ENCODE measurements at regions not wholly inside any gene's neighbourhood (a gene's known extent, or its start where the extent isn't known, plus 50 kb on each side); places are given as distances from the start of the nearest gene placed in this dataset.

DNA sequence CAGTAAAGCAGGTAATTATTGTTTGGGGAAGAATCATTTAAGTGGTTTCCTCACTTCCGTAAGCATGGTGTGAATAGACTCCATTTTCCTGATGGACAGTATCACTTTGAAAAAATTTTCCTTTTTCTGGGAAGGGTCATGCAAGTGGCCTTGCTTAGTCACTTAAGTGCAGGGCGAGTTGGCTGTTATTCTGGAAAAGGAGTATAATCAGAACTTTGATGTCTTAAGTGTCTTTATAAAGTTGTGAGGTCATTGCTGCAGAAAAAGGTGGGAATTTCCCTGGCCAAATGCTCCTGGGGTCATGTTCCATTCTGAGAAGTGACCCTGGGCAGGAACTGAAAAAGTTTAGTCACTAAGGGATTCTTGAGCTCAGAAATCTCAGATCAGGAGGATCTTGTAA lies 146.1 kb upstream of the OTUD4 start:
- H3K36me3 ChIP-seq (ENCODE audit: low read depth) = no peaks in the 10 kb centered on the region
- H3K4me1 ChIP-seq (ENCODE audit: insufficient read depth) = no peaks in the 10 kb centered on the region
- H3K27me3 ChIP-seq (replicated peaks; ENCODE audit: insufficient read depth) = no peaks in the 10 kb centered on the region
- in situ Hi-C loops (cut with MboI) = no loop called here
- WGBS, 2 experiments (ENCODE audit: low coverage in 1 of 2, low lambda C conversion rate in 2 of 2, missing lambda C conversion rate in 2 of 2) = 64 to 71% methylated on average over 2 of the region's 2 CpGs
- no peak overlapping the region for H3K27ac ChIP-seq
- no peak for TF ChIP-seq EZH2 (IDR thresholded peaks at IDR 0.05; ENCODE audit: insufficient read depth, poor library complexity, severe bottlenecking)
- no peak for TF ChIP-seq EZH2phosphoT487 (IDR thresholded peaks at IDR 0.05; ENCODE audit: insufficient read depth, low read depth)
- no peaks in the 10 kb centered on the region for H4K20me1 ChIP-seq (ENCODE audit: insufficient read depth)
- no peak overlapping the region for H3K4me3 ChIP-seq
- no peaks in the 10 kb centered on the region; the same call in 1 of the 2 replicates for H3K9me2 ChIP-seq (ENCODE audit: insufficient read depth)
- no peak overlapping the region for H3K9ac ChIP-seq
- H3K4me2 ChIP-seq (ENCODE audit: unreplicated experiment) = no peak overlapping the region
- no peaks in the 10 kb centered on the region for H3F3A ChIP-seq (ENCODE audit: insufficient read depth)
- H2AFZ ChIP-seq = no peak overlapping the region
- H3K9me3 ChIP-seq (ENCODE audit: low read depth) = no peaks in the 10 kb centered on the region
- peak; percentile 4 for DNase-seq
- H3K79me2 ChIP-seq (ENCODE audit: insufficient read depth) = no peaks in the 10 kb centered on the region

DNA sequence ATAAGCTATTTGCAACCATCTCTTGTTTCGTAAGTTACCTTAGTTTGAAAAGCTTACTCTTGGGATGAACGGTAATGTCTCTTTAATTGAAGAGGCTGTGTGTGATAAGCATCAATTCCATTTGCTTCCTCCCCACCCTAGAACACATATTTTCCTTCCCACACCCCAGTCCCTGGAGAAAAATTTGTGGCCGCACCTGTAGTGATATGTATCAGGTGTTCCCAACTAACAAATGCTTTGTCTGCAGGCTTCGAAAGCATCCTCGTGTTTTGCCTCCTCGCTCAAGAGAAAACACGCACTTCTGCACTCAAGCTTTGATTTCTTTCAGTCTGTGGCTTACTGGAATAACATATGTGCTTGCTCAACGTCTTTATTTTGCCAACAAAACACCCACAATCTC lies 143.8 kb upstream of the OTUD4 start:
- Histone ChIP-seq H3F3A (ENCODE audit: insufficient read depth) (no peaks in the 10 kb centered on the region), H3K27ac (no peak overlapping the region), H3K9me3 (ENCODE audit: low read depth) (no peaks in the 10 kb centered on the region), H3K4me2 (ENCODE audit: unreplicated experiment) (no peak overlapping the region), H3K79me2 (ENCODE audit: insufficient read depth) (no peaks in the 10 kb centered on the region), H4K20me1 (ENCODE audit: insufficient read depth) (no peaks in the 10 kb centered on the region), H3K4me3 (no peak overlapping the region), H3K4me1 (ENCODE audit: insufficient read depth) (no peaks in the 10 kb centered on the region), H3K27me3 (replicated peaks; ENCODE audit: insufficient read depth) (no peaks in the 10 kb centered on the region), H3K9me2 (ENCODE audit: insufficient read depth) (no peaks in the 10 kb centered on the region; the same call in 1 of the 2 replicates), H3K9ac (no peak overlapping the region), H3K36me3 (ENCODE audit: low read depth) (no peaks in the 10 kb centered on the region), H2AFZ (no peak overlapping the region)
- in situ Hi-C loops (cut with MboI) = no loop called here
- no peak for DNase-seq
- 75 to 81% methylated on average over 8 of the region's 8 CpGs for WGBS, 2 experiments (ENCODE audit: low coverage in 1 of 2, low lambda C conversion rate in 2 of 2, missing lambda C conversion rate in 2 of 2)
- TF ChIP-seq EZH2 (IDR thresholded peaks at IDR 0.05; ENCODE audit: insufficient read depth, poor library complexity, severe bottlenecking) (no peak), EZH2phosphoT487 (IDR thresholded peaks at IDR 0.05; ENCODE audit: insufficient read depth, low read depth) (no peak)

DNA sequence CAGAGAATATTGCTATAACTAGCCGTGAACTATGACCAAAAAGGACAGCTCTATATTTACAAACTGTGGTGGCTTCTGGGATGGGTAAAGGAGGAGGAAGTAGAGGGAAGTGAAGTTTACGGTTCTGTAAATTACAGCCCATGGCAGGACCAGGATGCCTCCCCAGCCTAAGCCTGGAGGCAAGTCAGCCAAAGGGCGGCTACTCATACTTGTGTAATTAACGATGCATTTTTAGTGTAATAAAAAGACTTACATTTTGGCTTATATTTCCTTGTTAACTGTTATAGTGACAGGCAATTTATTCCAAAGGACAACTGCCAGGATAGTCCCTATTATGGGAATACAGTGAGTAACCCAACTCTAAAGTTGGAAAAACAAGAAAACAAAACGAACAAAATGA lies 139.9 kb upstream of the OTUD4 start:
- H3K27me3 ChIP-seq (replicated peaks; ENCODE audit: insufficient read depth) = no peaks in the 10 kb centered on the region
- no peaks in the 10 kb centered on the region; the same call in 1 of the 2 replicates for H3K9me2 ChIP-seq (ENCODE audit: insufficient read depth)
- H3K4me1 ChIP-seq (ENCODE audit: insufficient read depth) = no peaks in the 10 kb centered on the region
- no peak overlapping the region for H3K9ac ChIP-seq
- peak; percentile 37 for DNase-seq
- no peaks in the 10 kb centered on the region for H3K79me2 ChIP-seq (ENCODE audit: insufficient read depth)
- H4K20me1 ChIP-seq (ENCODE audit: insufficient read depth) = no peaks in the 10 kb centered on the region
- H3K36me3 ChIP-seq (ENCODE audit: low read depth) = no peaks in the 10 kb centered on the region
- WGBS, 2 experiments (ENCODE audit: low coverage in 1 of 2, low lambda C conversion rate in 2 of 2, missing lambda C conversion rate in 2 of 2) = 15 to 17% methylated on average over 5 of the region's 5 CpGs
- H3K9me3 ChIP-seq (ENCODE audit: low read depth) = no peaks in the 10 kb centered on the region
- in situ Hi-C loops (cut with MboI) = no loop called here
- no peak for TF ChIP-seq EZH2 (IDR thresholded peaks at IDR 0.05; ENCODE audit: insufficient read depth, poor library complexity, severe bottlenecking)
- no peak for TF ChIP-seq EZH2phosphoT487 (IDR thresholded peaks at IDR 0.05; ENCODE audit: insufficient read depth, low read depth)
- H3K27ac ChIP-seq = no peak overlapping the region
- no peak overlapping the region for H3K4me2 ChIP-seq (ENCODE audit: unreplicated experiment)
- H3K4me3 ChIP-seq = no peak overlapping the region
- peak overlapping the region; percentile 56 for H2AFZ ChIP-seq
- 0 out of 2 replicates have a peak, but pooled peaks cover 4% of the 10 kb centered on the region for H3F3A ChIP-seq (ENCODE audit: insufficient read depth)

- no peaks in the 10 kb centered on the region for H4K20me1 ChIP-seq (ENCODE audit: insufficient read depth)
- WGBS, 2 experiments (ENCODE audit: low coverage in 1 of 2, low lambda C conversion rate in 2 of 2, missing lambda C conversion rate in 2 of 2) = 68 to 70% methylated on average over 2 of the region's 2 CpGs
- H3K9me3 ChIP-seq (ENCODE audit: low read depth) = no peaks in the 10 kb centered on the region
- H3K4me2 ChIP-seq (ENCODE audit: unreplicated experiment) = no peak overlapping the region
- DNase-seq = peak; percentile 1
- no peak for TF ChIP-seq EZH2 (IDR thresholded peaks at IDR 0.05; ENCODE audit: insufficient read depth, poor library complexity, severe bottlenecking)
- TF ChIP-seq EZH2phosphoT487 (IDR thresholded peaks at IDR 0.05; ENCODE audit: insufficient read depth, low read depth) = no peak
- no peaks in the 10 kb centered on the region for H3K79me2 ChIP-seq (ENCODE audit: insufficient read depth)
- in situ Hi-C loops (cut with MboI) = no loop called here
- H3F3A ChIP-seq (ENCODE audit: insufficient read depth) = 0 out of 2 replicates have a peak, but pooled peaks cover 5% of the 10 kb centered on the region
- no peak overlapping the region for H3K9ac ChIP-seq
- no peak overlapping the region for H3K27ac ChIP-seq
- no peaks in the 10 kb centered on the region; the same call in 1 of the 2 replicates for H3K9me2 ChIP-seq (ENCODE audit: insufficient read depth)
- no peak overlapping the region for H3K4me3 ChIP-seq
- H3K4me1 ChIP-seq (ENCODE audit: insufficient read depth) = no peaks in the 10 kb centered on the region
- H3K36me3 ChIP-seq (ENCODE audit: low read depth) = no peaks in the 10 kb centered on the region
- H3K27me3 ChIP-seq (replicated peaks; ENCODE audit: insufficient read depth) = no peaks in the 10 kb centered on the region
- 0 out of 2 replicates have a peak overlapping the region, but pooled peaks have one; percentile 56 for H2AFZ ChIP-seq
These were observed 139.4 kb upstream of the OTUD4 start for GRCh38 chr4:145319751-145320150.

All from GM23248 (cell line).